ENCODE measurements at regions not wholly inside any gene's neighbourhood (a gene's known extent, or its start where the extent isn't known, plus 50 kb on each side); places are given as distances from the start of the nearest gene placed in this dataset.
"Not testable (repeated sequence)": the region's sequence is repeated elsewhere in the genome, so short reads cannot be mapped to it uniquely, and the experiment has no call there.

GRCh38 chr12:124070394-124071074 is 97.5 kb downstream of the ZNF664 start:
- not testable (repeated sequence) for FAIRE-seq

- FAIRE-seq = no peak
Observed at GRCh38 chr12:124071075-124071443, 98.0 kb downstream of the ZNF664 start.

- FAIRE-seq = no peak
Observed at GRCh38 chr12:124073356-124074035, 100.5 kb downstream of the ZNF664 start.

- FAIRE-seq = no peak
Observed at GRCh38 chr12:124075841-124076240, 102.8 kb downstream of the ZNF664 start.

GRCh38 chr12:124077701-124078100 is 104.7 kb downstream of the ZNF664 start:
- FAIRE-seq = no peak

- no peak for FAIRE-seq
Observed at GRCh38 chr12:124078800-124079199, 105.8 kb downstream of the ZNF664 start.

- no peak for FAIRE-seq
Observed at GRCh38 chr12:124080649-124081048, 107.6 kb downstream of the ZNF664 start.

GRCh38 chr12:124082012-124082411 is 109.0 kb downstream of the ZNF664 start:
- no peak for FAIRE-seq

- no peak for FAIRE-seq
Observed at GRCh38 chr12:124082687-124083086, 109.7 kb downstream of the ZNF664 start.

- no peak for FAIRE-seq
Observed at GRCh38 chr12:124083708-124084107, 110.7 kb downstream of the ZNF664 start.

- FAIRE-seq = no peak
Observed at GRCh38 chr12:124085419-124086296, 112.6 kb downstream of the ZNF664 start.

- no peak for FAIRE-seq
Observed at GRCh38 chr12:124086299-124086898, 113.4 kb downstream of the ZNF664 start.

GRCh38 chr12:124087266-124088051 is 114.4 kb downstream of the ZNF664 start:
- no peak for FAIRE-seq

GRCh38 chr12:124088217-124088907 is 115.3 kb downstream of the ZNF664 start:
- no peak for FAIRE-seq

GRCh38 chr12:124089181-124089914 is 116.3 kb downstream of the ZNF664 start:
- not testable (repeated sequence) for FAIRE-seq

GRCh38 chr12:124091835-124092234 is 118.8 kb downstream of the ZNF664 start:
- no peak for FAIRE-seq

GRCh38 chr12:124092532-124092931 is 119.5 kb downstream of the ZNF664 start:
- FAIRE-seq = not testable (repeated sequence)

GRCh38 chr12:124093297-124093696 is 120.3 kb downstream of the ZNF664 start:
- FAIRE-seq = no peak

GRCh38 chr12:124094188-124094587 is 121.2 kb downstream of the ZNF664 start:
- no peak for FAIRE-seq

GRCh38 chr12:124094733-124095132 is 121.7 kb downstream of the ZNF664 start:
- no peak for FAIRE-seq

- no peak for FAIRE-seq
Observed at GRCh38 chr12:124096109-124096508, 123.1 kb downstream of the ZNF664 start.

Data from A204.1 (cell line).